ENCODE measurements at regions not wholly inside any gene's neighbourhood (a gene's known extent, or its start where the extent isn't known, plus 50 kb on each side); places are given as distances from the start of the nearest gene placed in this dataset.

- DNase-seq (no peak), ATAC-seq (no peak)
- H3K4me3 ChIP-seq, result no peak overlapping the region
- H3K4me1 ChIP-seq, result no peaks in the 10 kb centered on the region
- no peaks in the 10 kb centered on the region for H3K9me3 ChIP-seq
- no peak for TF ChIP-seq CTCF (IDR thresholded peaks at IDR 0.05)
- intact Hi-C loops (cut with DNase I), result no loop called here
- H3K36me3 ChIP-seq, result no peaks in the 10 kb centered on the region
- no peaks in the 10 kb centered on the region for H3K27me3 ChIP-seq
- no peak overlapping the region for H3K27ac ChIP-seq
Observed at GRCh38 chr7:4319280-4319679, 362.8 kb upstream of the FOXK1 start.

GRCh38 chr7:4325732-4326131 lies 356.4 kb upstream of the FOXK1 start:
- intact Hi-C loops (cut with DNase I), result no loop called here
- H3K36me3 ChIP-seq, result no peaks in the 10 kb centered on the region
- ATAC-seq, result peak; percentile 70

GRCh38 chr7:4331711-4332110 lies 350.4 kb upstream of the FOXK1 start:
- Histone ChIP-seq H3K4me1 (no peaks in the 10 kb centered on the region), H3K27me3 (no peaks in the 10 kb centered on the region), H3K4me3 (no peak overlapping the region), H3K27ac (no peak overlapping the region), H3K9me3 (no peaks in the 10 kb centered on the region), H3K36me3 (no peaks in the 10 kb centered on the region)
- DNase-seq (no peak), ATAC-seq (no peak)
- TF ChIP-seq CTCF (IDR thresholded peaks at IDR 0.05), result no peak
- intact Hi-C loops (cut with DNase I), result no loop called here

More at GRCh38 chr7:4325732-4326131, 356.4 kb upstream of the FOXK1 start:
- no peak for DNase-seq
- Histone ChIP-seq H3K4me3 (no peak overlapping the region), H3K9me3 (no peaks in the 10 kb centered on the region), H3K27ac (no peak overlapping the region), H3K4me1 (no peaks in the 10 kb centered on the region), H3K27me3 (no peaks in the 10 kb centered on the region)
- TF ChIP-seq CTCF (IDR thresholded peaks at IDR 0.05), result no peak

- H3K4me1 ChIP-seq, result no peaks in the 10 kb centered on the region
- H3K27ac ChIP-seq, result no peak overlapping the region
- ATAC-seq, result no peak
- TF ChIP-seq CTCF (IDR thresholded peaks at IDR 0.05), result no peak
- no peak overlapping the region for H3K4me3 ChIP-seq
- H3K36me3 ChIP-seq, result no peaks in the 10 kb centered on the region
- DNase-seq, result no peak
- no peaks in the 10 kb centered on the region for H3K9me3 ChIP-seq
- no peaks in the 10 kb centered on the region for H3K27me3 ChIP-seq
- intact Hi-C loops (cut with DNase I), result no loop called here
Observed at GRCh38 chr7:4338556-4338955, 343.5 kb upstream of the FOXK1 start.

- no peaks in the 10 kb centered on the region for H3K27me3 ChIP-seq
- no peak for TF ChIP-seq CTCF (IDR thresholded peaks at IDR 0.05)
- H3K4me1 ChIP-seq, result no peaks in the 10 kb centered on the region
- intact Hi-C loops (cut with DNase I), result no loop called here
- H3K36me3 ChIP-seq, result no peaks in the 10 kb centered on the region
- H3K27ac ChIP-seq, result no peak overlapping the region
- H3K9me3 ChIP-seq, result no peaks in the 10 kb centered on the region
- DNase-seq, result no peak
- no peak for ATAC-seq
- no peak overlapping the region for H3K4me3 ChIP-seq
Observed at GRCh38 chr7:4343272-4344247, 338.5 kb upstream of the FOXK1 start.

Measured in upper lobe of right lung (tissue), 1 donor.